ENCODE measurements at regions not wholly inside any gene's neighbourhood (a gene's known extent, or its start where the extent isn't known, plus 50 kb on each side); places are given as distances from the start of the nearest gene placed in this dataset.

DNA sequence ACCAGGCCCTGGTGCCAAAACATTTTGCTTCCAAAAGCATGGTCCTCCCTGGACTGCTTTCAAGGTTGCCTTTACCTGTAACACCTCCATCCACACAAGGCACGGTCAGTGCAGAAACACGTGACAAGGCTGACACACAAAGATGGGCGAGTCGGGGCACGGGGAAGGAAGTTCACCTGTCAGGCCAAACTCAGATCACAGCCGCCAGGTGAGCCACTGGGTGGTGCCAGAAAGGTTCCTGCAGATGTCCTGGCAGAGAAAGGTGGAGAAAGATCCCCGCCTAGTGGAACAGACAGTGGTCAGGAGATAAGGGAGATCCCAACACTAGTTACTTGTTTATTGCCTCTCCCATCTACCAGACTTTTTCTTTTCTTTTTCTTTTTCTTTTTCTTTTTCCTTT is 155.3 kb downstream of the AIPL1 start:
- TF ChIP-seq, protein P1, sequence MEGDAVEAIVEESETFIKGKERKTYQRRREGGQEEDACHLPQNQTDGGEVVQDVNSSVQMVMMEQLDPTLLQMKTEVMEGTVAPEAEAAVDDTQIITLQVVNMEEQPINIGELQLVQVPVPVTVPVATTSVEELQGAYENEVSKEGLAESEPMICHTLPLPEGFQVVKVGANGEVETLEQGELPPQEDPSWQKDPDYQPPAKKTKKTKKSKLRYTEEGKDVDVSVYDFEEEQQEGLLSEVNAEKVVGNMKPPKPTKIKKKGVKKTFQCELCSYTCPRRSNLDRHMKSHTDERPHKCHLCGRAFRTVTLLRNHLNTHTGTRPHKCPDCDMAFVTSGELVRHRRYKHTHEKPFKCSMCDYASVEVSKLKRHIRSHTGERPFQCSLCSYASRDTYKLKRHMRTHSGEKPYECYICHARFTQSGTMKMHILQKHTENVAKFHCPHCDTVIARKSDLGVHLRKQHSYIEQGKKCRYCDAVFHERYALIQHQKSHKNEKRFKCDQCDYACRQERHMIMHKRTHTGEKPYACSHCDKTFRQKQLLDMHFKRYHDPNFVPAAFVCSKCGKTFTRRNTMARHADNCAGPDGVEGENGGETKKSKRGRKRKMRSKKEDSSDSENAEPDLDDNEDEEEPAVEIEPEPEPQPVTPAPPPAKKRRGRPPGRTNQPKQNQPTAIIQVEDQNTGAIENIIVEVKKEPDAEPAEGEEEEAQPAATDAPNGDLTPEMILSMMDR (IDR thresholded peaks at IDR 0.05): no peak
- TF ChIP-seq POLR2A (IDR thresholded peaks at IDR 0.05): no peak

Measured in lower leg skin (tissue), 3 donors.